Testis (tissue), 2 donors: ENCODE measurements at regions not wholly inside any gene's neighbourhood (a gene's known extent, or its start where the extent isn't known, plus 50 kb on each side); places are given as distances from the start of the nearest gene placed in this dataset.

ENCODE experiments used
- POLR2A ChIP-seq: fragments of 450-650 bp; IDR thresholded peaks from one replicate; pipeline ENCODE4 v1.6.1; 2017; ENCODE audit warnings: antibody characterized with exemption, mild to moderate bottlenecking, moderate library complexity
- TF ChIP-seq, protein P1 (sequence below), 3 experiments: fragments of 450-650 bp in 2 of 3; fragments of 200-600 bp in 1 of 3; sonication (generic) in 1 of 3; IDR thresholded peaks; one replicate each; pipeline ENCODE4 v1.5.1; 2016 to 2019; ENCODE audit warnings: antibody characterized with exemption in 3 of 3, mild to moderate bottlenecking in 2 of 3, moderate library complexity in 1 of 3

DNA sequence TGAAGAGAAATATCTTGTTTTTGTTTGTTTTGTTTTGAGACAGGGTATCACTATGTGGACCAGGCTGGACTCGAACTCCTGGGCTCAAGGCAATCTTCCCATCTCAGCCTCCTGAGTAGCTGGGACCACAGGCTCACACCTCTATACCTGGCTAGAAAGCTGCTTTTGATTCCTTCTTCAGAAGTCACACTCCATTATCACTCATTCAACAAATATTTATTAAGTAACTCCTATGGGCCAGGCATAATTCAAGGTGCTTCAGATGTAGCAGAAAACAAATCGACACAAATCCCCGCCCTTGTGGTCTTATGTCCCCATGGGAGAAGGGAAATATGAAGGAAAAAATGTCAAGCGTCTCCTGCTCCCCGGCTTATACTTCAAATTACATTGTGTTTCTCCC is 72.6 kb upstream of the DHX15 start:
- TF ChIP-seq, protein P1, sequence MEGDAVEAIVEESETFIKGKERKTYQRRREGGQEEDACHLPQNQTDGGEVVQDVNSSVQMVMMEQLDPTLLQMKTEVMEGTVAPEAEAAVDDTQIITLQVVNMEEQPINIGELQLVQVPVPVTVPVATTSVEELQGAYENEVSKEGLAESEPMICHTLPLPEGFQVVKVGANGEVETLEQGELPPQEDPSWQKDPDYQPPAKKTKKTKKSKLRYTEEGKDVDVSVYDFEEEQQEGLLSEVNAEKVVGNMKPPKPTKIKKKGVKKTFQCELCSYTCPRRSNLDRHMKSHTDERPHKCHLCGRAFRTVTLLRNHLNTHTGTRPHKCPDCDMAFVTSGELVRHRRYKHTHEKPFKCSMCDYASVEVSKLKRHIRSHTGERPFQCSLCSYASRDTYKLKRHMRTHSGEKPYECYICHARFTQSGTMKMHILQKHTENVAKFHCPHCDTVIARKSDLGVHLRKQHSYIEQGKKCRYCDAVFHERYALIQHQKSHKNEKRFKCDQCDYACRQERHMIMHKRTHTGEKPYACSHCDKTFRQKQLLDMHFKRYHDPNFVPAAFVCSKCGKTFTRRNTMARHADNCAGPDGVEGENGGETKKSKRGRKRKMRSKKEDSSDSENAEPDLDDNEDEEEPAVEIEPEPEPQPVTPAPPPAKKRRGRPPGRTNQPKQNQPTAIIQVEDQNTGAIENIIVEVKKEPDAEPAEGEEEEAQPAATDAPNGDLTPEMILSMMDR (IDR thresholded peaks at IDR 0.05), result no peak
- TF ChIP-seq POLR2A, result no peak
